AG09319 (cell line): ENCODE measurements at regions not wholly inside any gene's neighbourhood (a gene's known extent, or its start where the extent isn't known, plus 50 kb on each side); places are given as distances from the start of the nearest gene placed in this dataset.
"Not testable (repeated sequence)": the region's sequence is repeated elsewhere in the genome, so short reads cannot be mapped to it uniquely, and the experiment has no call there.

Experiments used
- DNase-seq: peaks from one replicate; pipeline ENCODE4 v3.0.0-alpha.2; 2010; ENCODE audit warnings: low read depth; ENCODE audit errors: extremely low read depth
- CTCF ChIP-seq: IDR thresholded peaks from 2 replicates; pipeline ENCODE4 v1.5.1; 2011; ENCODE audit warnings: low read depth, mild to moderate bottlenecking, inconsistent platforms, low read length, moderate library complexity

DNA sequence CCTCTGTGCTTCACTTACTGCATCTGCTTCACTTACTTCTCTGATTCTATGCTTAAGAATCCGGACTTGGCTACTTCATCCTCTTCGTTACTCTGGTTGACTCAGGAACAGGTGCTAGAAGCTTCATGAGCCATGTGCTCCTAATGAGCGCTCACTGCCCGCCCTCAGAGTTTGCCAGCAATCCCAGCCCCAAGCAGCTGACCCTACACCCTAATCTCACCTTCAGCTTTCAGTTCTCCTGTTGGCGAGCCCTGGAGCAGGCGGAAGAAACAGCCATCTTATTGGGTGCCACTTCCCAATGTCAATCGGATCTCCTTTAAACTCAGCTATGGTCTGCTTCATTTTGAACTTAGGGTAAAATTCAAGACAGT lies 61.3 kb downstream of the FOXA2 start:
- no peak for TF ChIP-seq CTCF
- no peak for DNase-seq

DNA sequence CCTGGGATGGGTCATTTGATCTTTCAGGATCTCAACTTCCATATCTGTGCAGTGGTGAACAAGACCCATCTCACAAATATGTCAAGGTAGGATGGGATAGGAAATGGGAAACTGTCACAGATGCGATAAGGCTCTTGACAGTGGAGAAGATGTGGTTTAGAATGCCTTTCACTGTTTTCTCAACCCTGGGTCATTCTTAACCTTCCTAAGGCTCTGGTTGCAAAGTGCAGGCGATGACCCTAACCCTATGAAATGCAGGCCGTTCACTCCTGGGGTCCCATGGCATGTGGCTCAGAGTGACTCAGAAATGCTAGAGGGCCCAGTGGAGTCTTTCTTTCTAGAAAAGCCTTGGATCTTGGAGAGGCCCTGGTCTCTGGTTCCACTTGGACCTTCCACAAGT lies 61.7 kb downstream of the FOXA2 start:
- DNase-seq = no peak
- TF ChIP-seq CTCF = no peak

- DNase-seq = not testable (repeated sequence)
These were observed 62.4 kb downstream of the FOXA2 start for GRCh38 chr20:22521940-22522339.

DNA sequence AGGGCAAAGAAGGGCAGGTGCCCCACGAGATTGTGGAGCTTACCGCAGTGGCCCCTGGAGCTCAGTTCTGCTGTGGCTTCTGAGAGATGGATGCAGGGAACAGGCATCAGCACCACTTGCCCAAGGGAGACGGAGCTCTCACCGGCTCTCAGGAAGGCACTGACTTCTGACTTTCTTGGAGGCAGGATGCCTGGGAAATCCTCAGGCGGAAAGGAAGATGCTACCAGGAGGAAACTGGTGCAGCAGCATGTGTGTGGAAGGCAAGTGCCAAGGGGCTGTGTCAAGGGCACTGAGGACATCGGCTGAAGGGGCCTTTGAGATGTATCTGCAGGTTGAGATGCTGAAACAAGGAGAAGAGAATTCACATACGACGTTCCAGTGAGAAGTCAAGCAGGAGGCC lies 64.0 kb downstream of the FOXA2 start:
- no peak for DNase-seq
- TF ChIP-seq CTCF = no peak

DNA sequence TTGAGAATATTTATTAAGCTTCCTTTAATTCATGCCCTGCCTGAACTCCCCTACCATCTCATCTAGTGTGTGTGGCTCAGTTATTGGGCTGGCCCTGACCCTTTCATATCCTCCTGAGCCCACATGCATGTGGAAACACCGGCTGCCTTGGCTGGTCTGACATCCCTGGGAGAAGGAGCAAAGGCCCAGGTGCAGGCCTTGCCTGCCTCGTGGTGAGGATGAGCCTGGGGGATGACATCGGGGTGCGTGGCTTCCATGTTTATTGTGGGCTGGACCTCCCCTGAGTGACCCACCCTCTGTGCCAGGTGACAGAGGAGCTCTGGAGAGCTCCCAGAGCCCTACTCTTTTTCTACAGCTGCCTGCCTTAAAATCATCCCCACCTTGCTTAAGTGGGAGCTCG lies 69.1 kb downstream of the FOXA2 start:
- DNase-seq = no peak
- no peak for TF ChIP-seq CTCF

GRCh38 chr20:22513574-22513973 lies 70.8 kb downstream of the FOXA2 start:
- DNase-seq = no peak
- no peak for TF ChIP-seq CTCF

GRCh38 chr20:22512911-22513489 lies 71.4 kb downstream of the FOXA2 start:
- no peak for DNase-seq
- no peak for TF ChIP-seq CTCF
